Uterus (tissue), 3 donors: ENCODE measurements at regions not wholly inside any gene's neighbourhood (a gene's known extent, or its start where the extent isn't known, plus 50 kb on each side); places are given as distances from the start of the nearest gene placed in this dataset.

ENCODE experiments used
- DNase-seq, 2 donors: peaks; one replicate each; pipeline ENCODE4 v3.0.0-alpha.2; 2019 to 2020
- H3K27ac ChIP-seq, 2 donors: fragments of 200-600 bp; sonication (generic); 1 replicate in 1 of 2; 2 replicates in 1 of 2; pipeline ENCODE4 v1.5.1; 2016 to 2018
- H3K27me3 ChIP-seq, 2 donors: fragments of 200-600 bp; sonication (generic); one replicate each; pipeline ENCODE4 v1.5.1; 2018 to 2019; ENCODE audit warnings: control low read depth in 1 of 2
- H3K36me3 ChIP-seq, 2 donors: fragments of 200-600 bp; sonication (generic); one replicate each; pipeline ENCODE4 v1.5.1; 2019; ENCODE audit warnings: control low read depth in 1 of 2
- H3K4me1 ChIP-seq, 2 donors: fragments of 200-600 bp; sonication (generic); one replicate each; pipeline ENCODE4 v1.5.1; 2018 to 2019; ENCODE audit warnings: control low read depth in 1 of 2
- H3K4me3 ChIP-seq, 2 donors: fragments of 200-600 bp; sonication (generic); 1 replicate in 1 of 2; 2 replicates in 1 of 2; pipeline ENCODE4 v1.5.1; 2018 to 2019; ENCODE audit warnings: mild to moderate bottlenecking in 1 of 2
- H3K9me3 ChIP-seq, 2 donors: fragments of 200-600 bp; sonication (generic); one replicate each; pipeline ENCODE4 v1.5.1; 2019; ENCODE audit warnings: control low read depth in 1 of 2
- POLR2A ChIP-seq, 2 donors: fragments of 450-650 bp; IDR thresholded peaks; one replicate each; pipeline ENCODE4 v1.6.1; 2016; ENCODE audit warnings: antibody characterized with exemption in 2 of 2, mild to moderate bottlenecking in 1 of 2, moderate library complexity in 1 of 2
- intact Hi-C: fragments of 100-400 bp; cut with DNase I; formaldehyde crosslinking; loops from one replicate; pipeline ENCODE4 v1.15.1; 2023; ENCODE audit warnings: low total_unique reads
- TF ChIP-seq, protein P1 (sequence below), 4 experiments: fragments of 200-600 bp in 2 of 4; fragments of 450-650 bp in 2 of 4; sonication (generic) in 2 of 4; IDR thresholded peaks; one replicate each; pipeline ENCODE4 v1.5.1; 2016 to 2019; ENCODE audit warnings: antibody characterized with exemption in 4 of 4, mild to moderate bottlenecking in 2 of 4, moderate library complexity in 1 of 4
- donor health status: DM: yes; HTN: yes; CAD: no.

- no peak overlapping the region for H3K4me3 ChIP-seq
- intact Hi-C loops: no loop called here
- H3K4me1 ChIP-seq: peaks cover 2 to 6% of the 10 kb centered on the region in 2 donors
- TF ChIP-seq, protein P1, sequence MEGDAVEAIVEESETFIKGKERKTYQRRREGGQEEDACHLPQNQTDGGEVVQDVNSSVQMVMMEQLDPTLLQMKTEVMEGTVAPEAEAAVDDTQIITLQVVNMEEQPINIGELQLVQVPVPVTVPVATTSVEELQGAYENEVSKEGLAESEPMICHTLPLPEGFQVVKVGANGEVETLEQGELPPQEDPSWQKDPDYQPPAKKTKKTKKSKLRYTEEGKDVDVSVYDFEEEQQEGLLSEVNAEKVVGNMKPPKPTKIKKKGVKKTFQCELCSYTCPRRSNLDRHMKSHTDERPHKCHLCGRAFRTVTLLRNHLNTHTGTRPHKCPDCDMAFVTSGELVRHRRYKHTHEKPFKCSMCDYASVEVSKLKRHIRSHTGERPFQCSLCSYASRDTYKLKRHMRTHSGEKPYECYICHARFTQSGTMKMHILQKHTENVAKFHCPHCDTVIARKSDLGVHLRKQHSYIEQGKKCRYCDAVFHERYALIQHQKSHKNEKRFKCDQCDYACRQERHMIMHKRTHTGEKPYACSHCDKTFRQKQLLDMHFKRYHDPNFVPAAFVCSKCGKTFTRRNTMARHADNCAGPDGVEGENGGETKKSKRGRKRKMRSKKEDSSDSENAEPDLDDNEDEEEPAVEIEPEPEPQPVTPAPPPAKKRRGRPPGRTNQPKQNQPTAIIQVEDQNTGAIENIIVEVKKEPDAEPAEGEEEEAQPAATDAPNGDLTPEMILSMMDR (IDR thresholded peaks at IDR 0.05): no peak
- no peak for TF ChIP-seq POLR2A (IDR thresholded peaks at IDR 0.05)
- no peak overlapping the region for H3K27ac ChIP-seq
- H3K9me3 ChIP-seq: no peaks in the 10 kb centered on the region
- no peak for DNase-seq
- no peaks in the 10 kb centered on the region for H3K27me3 ChIP-seq
- H3K36me3 ChIP-seq: no peaks in the 10 kb centered on the region
Measured at GRCh38 chr3:194084284-194084683, 51.7 kb upstream of the HES1 start.
